ENCODE measurements at regions not wholly inside any gene's neighbourhood (a gene's known extent, or its start where the extent isn't known, plus 50 kb on each side); places are given as distances from the start of the nearest gene placed in this dataset.

DNA sequence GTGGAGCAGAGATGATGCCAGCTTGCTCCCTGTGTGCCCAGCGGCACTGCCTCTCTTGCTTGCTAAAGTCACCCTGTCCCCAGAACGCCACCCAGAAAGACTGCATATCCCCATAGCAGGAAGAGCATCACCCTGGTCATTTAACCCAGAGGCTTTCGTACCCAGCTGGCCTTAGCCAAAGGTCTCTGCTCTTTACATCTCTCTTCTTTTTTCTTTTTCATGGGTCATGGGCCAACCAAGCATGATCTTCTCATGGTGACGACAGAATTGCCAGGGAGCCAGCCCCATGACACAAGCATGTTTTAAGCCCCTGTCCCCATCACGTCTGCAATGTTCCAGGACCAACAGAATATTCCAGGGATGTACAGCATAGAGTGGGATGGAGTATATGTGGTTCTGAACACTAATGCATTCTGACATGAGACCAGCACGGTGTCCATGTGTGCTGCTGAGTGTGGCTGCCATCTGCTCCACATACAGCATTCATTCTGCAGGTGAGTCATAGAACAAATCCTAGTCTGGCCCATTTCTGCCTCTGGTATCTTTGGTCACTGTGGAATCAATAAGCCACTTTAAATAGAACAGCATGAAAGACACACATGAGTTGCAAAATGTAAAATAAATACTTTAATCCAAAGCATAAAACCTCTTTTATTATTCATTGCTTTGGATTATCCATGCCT lies 203.0 kb downstream of the MED10 start:
- no peak overlapping the region for H3K4me3 ChIP-seq (ENCODE audit: low read depth, low read length)
- TF ChIP-seq, protein P1, sequence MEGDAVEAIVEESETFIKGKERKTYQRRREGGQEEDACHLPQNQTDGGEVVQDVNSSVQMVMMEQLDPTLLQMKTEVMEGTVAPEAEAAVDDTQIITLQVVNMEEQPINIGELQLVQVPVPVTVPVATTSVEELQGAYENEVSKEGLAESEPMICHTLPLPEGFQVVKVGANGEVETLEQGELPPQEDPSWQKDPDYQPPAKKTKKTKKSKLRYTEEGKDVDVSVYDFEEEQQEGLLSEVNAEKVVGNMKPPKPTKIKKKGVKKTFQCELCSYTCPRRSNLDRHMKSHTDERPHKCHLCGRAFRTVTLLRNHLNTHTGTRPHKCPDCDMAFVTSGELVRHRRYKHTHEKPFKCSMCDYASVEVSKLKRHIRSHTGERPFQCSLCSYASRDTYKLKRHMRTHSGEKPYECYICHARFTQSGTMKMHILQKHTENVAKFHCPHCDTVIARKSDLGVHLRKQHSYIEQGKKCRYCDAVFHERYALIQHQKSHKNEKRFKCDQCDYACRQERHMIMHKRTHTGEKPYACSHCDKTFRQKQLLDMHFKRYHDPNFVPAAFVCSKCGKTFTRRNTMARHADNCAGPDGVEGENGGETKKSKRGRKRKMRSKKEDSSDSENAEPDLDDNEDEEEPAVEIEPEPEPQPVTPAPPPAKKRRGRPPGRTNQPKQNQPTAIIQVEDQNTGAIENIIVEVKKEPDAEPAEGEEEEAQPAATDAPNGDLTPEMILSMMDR (IDR thresholded peaks at IDR 0.05; ENCODE audit: control insufficient read depth, extremely low read depth, insufficient read depth): no peak
- DNase-seq (ENCODE audit: low read depth): no peak

DNA sequence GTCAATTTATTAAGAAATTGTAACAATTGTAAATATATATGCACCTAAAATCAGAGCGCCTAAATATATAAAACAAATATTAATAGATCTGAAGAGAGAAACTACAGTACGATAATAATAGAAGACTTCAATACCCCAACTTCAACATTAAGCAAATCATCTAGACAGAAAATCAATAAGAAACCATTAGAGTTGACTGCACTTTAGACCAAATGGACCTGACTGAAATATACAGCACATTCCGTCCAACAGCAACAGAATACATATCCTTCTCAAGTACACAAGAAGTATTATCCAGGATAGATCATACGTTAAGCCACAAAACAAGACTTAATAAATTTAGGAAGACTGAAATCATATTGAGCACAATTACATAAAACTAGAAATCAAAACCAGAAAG lies 208.7 kb downstream of the MED10 start:
- DNase-seq (ENCODE audit: low read depth): no peak
- TF ChIP-seq, protein P1 (IDR thresholded peaks at IDR 0.05; ENCODE audit: control insufficient read depth, extremely low read depth, insufficient read depth): no peak
- H3K4me3 ChIP-seq (ENCODE audit: low read depth, low read length): no peak overlapping the region

DNA sequence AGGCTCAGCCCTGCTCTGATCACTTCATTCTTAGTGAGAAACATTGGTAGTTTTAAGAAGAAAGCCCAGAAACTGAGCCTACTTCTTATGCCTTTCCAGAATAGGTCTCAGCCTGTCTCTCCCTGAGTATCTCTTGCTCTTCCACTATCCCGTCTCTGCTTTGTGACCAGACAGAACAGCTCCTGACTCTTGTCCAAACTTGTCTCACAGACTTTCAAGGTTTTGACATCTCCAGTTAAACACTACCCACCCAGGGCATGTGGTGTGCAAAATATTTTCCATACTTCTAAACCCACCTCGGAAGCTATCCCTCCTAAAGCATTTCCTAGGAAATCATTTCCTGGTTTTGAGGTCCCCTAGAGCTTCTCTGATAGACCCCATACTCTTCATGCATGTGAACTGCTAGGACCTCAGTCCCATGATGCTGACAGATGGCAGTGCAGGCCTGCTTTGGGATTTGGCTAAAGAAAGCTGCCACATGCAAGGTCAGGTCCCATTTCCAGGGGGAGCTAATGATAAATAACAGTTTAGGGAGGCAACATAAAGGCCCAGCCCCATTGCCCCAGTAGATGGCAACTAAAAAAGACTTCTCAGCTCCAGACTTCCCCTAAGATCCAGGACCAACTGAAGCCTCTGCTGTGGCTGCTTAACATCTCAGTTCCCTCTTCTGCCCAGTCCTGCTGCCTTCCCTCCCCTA lies 211.5 kb downstream of the MED10 start:
- H3K4me3 ChIP-seq (ENCODE audit: low read depth, low read length): no peak overlapping the region
- DNase-seq (ENCODE audit: low read depth): no peak
- TF ChIP-seq, protein P1 (IDR thresholded peaks at IDR 0.05; ENCODE audit: control insufficient read depth, extremely low read depth, insufficient read depth): no peak

DNA sequence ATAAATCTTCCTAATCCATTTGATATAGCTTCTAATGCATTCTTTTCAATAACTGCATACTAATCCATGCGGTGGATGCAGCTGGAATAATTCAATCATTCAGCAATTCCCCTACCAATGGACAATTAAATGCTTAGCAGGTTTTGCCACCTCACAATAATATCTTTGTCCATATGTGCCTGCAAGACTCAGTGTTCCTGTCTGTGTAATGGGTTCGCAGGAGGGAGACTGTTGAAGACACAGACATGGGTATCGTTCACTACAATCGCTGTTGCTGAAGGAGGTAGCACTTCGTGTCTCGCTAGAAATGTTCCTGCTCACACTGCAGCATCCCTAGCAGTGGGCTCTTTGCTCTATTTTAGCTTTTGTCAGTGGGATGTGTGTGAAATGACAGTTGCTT lies 214.4 kb downstream of the MED10 start:
- TF ChIP-seq, protein P1 (IDR thresholded peaks at IDR 0.05; ENCODE audit: control insufficient read depth, extremely low read depth, insufficient read depth): no peak
- DNase-seq (ENCODE audit: low read depth): no peak

DNA sequence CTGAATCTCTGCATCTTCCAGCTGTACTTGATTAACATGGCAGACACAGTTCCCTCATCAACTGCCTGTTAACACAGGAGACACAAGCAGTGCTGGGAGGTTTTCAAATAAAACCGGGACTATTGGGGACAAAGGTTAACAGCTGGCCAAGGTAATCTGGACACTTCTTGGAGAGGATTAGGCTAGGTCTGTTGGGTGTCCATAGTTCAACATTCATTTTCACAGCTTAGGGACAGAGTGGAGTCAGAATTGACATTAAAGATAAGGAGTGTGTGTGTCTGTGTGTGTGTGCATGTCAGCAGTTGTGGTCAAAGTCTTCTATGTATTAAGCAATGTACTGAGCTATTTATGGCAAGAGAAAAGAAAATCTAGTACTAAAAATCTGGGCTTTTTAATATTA lies 216.2 kb downstream of the MED10 start:
- no peak overlapping the region for H3K4me3 ChIP-seq (ENCODE audit: low read depth, low read length)
- TF ChIP-seq, protein P1 (IDR thresholded peaks at IDR 0.05; ENCODE audit: control insufficient read depth, extremely low read depth, insufficient read depth): no peak
- no peak for DNase-seq (ENCODE audit: low read depth)

More for the DNA sequence above, 214.4 kb downstream of the MED10 start:
- H3K4me3 ChIP-seq (ENCODE audit: low read depth, low read length): no peak overlapping the region

DNA sequence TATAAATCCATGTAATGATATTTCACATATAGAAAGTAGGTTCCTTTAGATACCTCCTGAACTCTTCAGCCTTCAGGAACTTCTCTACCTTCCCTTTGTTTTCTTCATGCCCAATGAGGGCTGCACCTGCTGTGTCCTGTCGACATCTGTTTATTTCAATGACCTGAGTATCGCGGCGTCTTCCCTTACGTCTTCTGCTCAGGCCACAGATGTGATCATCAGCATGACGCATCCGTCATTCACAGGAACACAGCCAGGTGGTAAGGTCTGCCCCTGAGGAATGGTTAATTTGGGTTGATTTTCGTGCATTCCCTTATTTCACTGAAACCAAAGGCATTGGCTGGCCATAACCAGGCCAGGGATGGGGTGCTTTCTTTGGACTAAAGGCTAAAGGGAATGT lies 217.1 kb downstream of the MED10 start:
- TF ChIP-seq, protein P1 (IDR thresholded peaks at IDR 0.05; ENCODE audit: control insufficient read depth, extremely low read depth, insufficient read depth): no peak
- no peak overlapping the region for H3K4me3 ChIP-seq (ENCODE audit: low read depth, low read length)
- no peak for DNase-seq (ENCODE audit: low read depth)
